Smooth muscle cell (in vitro differentiated cells): ENCODE measurements at regions not wholly inside any gene's neighbourhood (a gene's known extent, or its start where the extent isn't known, plus 50 kb on each side); places are given as distances from the start of the nearest gene placed in this dataset.

Experiments
- DNase-seq: peaks from one replicate; lab custom pipeline; 2025; ENCODE audit not compliant: unreplicated experiment; lab: John Stamatoyannopoulos, UW
- H2AFZ ChIP-seq: fragments of 200-600 bp; sonication (generic); 2 replicates; pipeline ENCODE4 v1.6.0; 2016; ENCODE audit warnings: antibody characterized with exemption, low read depth, mild to moderate bottlenecking
- H3F3A ChIP-seq: fragments of 200-600 bp; sonication (generic); 2 replicates; pipeline ENCODE4 v1.6.0; 2017; ENCODE audit warnings: antibody characterized with exemption, low read depth
- H3K27ac ChIP-seq: fragments of 200-600 bp; sonication (generic); 2 replicates; pipeline ENCODE4 v1.5.1; 2016; ENCODE audit warnings: low read depth, mild to moderate bottlenecking
- H3K27me3 ChIP-seq: fragments of 200-600 bp; sonication (generic); 2 replicates; pipeline ENCODE4 v1.6.1; 2016; ENCODE audit warnings: low read depth, mild to moderate bottlenecking
- H3K36me3 ChIP-seq: fragments of 200-600 bp; sonication (generic); 2 replicates; pipeline ENCODE4 v1.5.1; 2016; ENCODE audit warnings: low read depth
- H3K4me1 ChIP-seq: fragments of 200-600 bp; sonication (generic); 2 replicates; pipeline ENCODE4 v1.5.1; 2016; ENCODE audit warnings: low read depth
- H3K4me2 ChIP-seq: fragments of 200-600 bp; sonication (generic); 2 replicates; pipeline ENCODE4 v1.6.0; 2016; ENCODE audit warnings: mild to moderate bottlenecking
- H3K4me3 ChIP-seq: fragments of 200-600 bp; sonication (generic); 2 replicates; pipeline ENCODE4 v1.5.1; 2016; ENCODE audit warnings: mild to moderate bottlenecking
- H3K79me2 ChIP-seq: fragments of 200-600 bp; sonication (generic); 2 replicates; pipeline ENCODE4 v1.6.0; 2016; ENCODE audit warnings: low read depth, mild to moderate bottlenecking
- H3K9ac ChIP-seq: fragments of 200-600 bp; sonication (generic); 2 replicates; pipeline ENCODE4 v1.6.0; 2016; ENCODE audit warnings: low read depth
- H3K9me3 ChIP-seq: fragments of 200-600 bp; sonication (generic); replicated peaks from 2 replicates; pipeline ENCODE4 v1.5.1; 2016; ENCODE audit warnings: low read depth
- H4K20me1 ChIP-seq: fragments of 200-600 bp; sonication (generic); 2 replicates; pipeline ENCODE4 v1.6.0; 2016; ENCODE audit warnings: low read depth
- CTCF ChIP-seq: fragments of 200-600 bp; sonication (generic); IDR thresholded peaks from 2 replicates; pipeline ENCODE4 v1.5.1; 2017; ENCODE audit warnings: borderline replicate concordance, mild to moderate bottlenecking, antibody characterized with exemption; ENCODE audit not compliant: insufficient read depth, poor library complexity, severe bottlenecking
- WGBS: methylation state at CpG from one replicate; pipeline ENCODE4 v1.1.7; 2016; ENCODE audit warnings: low lambda C conversion rate; 5-methylcytosine and 5-hydroxymethylcytosine counted together

GRCh38 chr6:168838037-168838399 is 397.0 kb downstream of the SMOC2 start:
- Histone ChIP-seq H3F3A (no peaks in the 10 kb centered on the region), H2AFZ (no peak overlapping the region), H3K4me2 (no peak overlapping the region), H3K27me3 (peaks cover 5% of the 10 kb centered on the region), H3K36me3 (no peaks in the 10 kb centered on the region), H3K9ac (no peak overlapping the region), H3K4me3 (no peak overlapping the region), H4K20me1 (no peaks in the 10 kb centered on the region), H3K27ac (no peak overlapping the region), H3K79me2 (no peaks in the 10 kb centered on the region), H3K4me1 (peaks cover 6% of the 10 kb centered on the region), H3K9me3 (no peaks in the 10 kb centered on the region)
- DNase-seq, result no peak
- TF ChIP-seq CTCF, result no peak
- WGBS, result 75% methylated on average over 15 of the region's 15 CpGs

GRCh38 chr6:168837254-168838036 is 396.5 kb downstream of the SMOC2 start:
- WGBS, result 74% methylated on average over 15 of the region's 15 CpGs
- H3K36me3 ChIP-seq, result no peaks in the 10 kb centered on the region
- H3K27ac ChIP-seq, result no peak overlapping the region
- no peaks in the 10 kb centered on the region for H3F3A ChIP-seq
- no peaks in the 10 kb centered on the region for H3K79me2 ChIP-seq
- peaks cover 6% of the 10 kb centered on the region for H3K4me1 ChIP-seq
- no peak for TF ChIP-seq CTCF
- no peak overlapping the region for H3K9ac ChIP-seq
- DNase-seq, result no peak
- H2AFZ ChIP-seq, result no peak overlapping the region
- no peak overlapping the region for H3K4me2 ChIP-seq
- H3K4me3 ChIP-seq, result no peak overlapping the region
- H4K20me1 ChIP-seq, result no peaks in the 10 kb centered on the region
- no peaks in the 10 kb centered on the region for H3K9me3 ChIP-seq
- H3K27me3 ChIP-seq, result peaks cover 5% of the 10 kb centered on the region

- 91% methylated on average over 9 of the region's 9 CpGs for WGBS
- no peak overlapping the region for H3K9ac ChIP-seq
Observed at GRCh38 chr6:168835991-168836390, 395.0 kb downstream of the SMOC2 start.

More at GRCh38 chr6:168835991-168836390, 395.0 kb downstream of the SMOC2 start:
- H3K4me2 ChIP-seq, result no peak overlapping the region
- H3K4me1 ChIP-seq, result peaks cover 6% of the 10 kb centered on the region
- H3K36me3 ChIP-seq, result no peaks in the 10 kb centered on the region
- no peak overlapping the region for H3K4me3 ChIP-seq
- H3K27ac ChIP-seq, result no peak overlapping the region
- no peak for TF ChIP-seq CTCF
- H4K20me1 ChIP-seq, result no peaks in the 10 kb centered on the region
- no peaks in the 10 kb centered on the region for H3K27me3 ChIP-seq
- no peaks in the 10 kb centered on the region for H3K9me3 ChIP-seq
- no peak overlapping the region for H2AFZ ChIP-seq
- H3K79me2 ChIP-seq, result no peaks in the 10 kb centered on the region
- DNase-seq, result no peak
- no peaks in the 10 kb centered on the region for H3F3A ChIP-seq
